SJSA1 (cell line): ENCODE measurements at regions not wholly inside any gene's neighbourhood (a gene's known extent, or its start where the extent isn't known, plus 50 kb on each side); places are given as distances from the start of the nearest gene placed in this dataset.
"Not testable (repeated sequence)": the region's sequence is repeated elsewhere in the genome, so short reads cannot be mapped to it uniquely, and the experiment has no call there.

ENCODE experiments used
- DNase-seq, 2 experiments: peaks; one replicate each; pipeline ENCODE4 v3.0.0-alpha.2; 2015 to 2020; ENCODE audit warnings: low spot score in 2 of 2, low read depth in 1 of 2
- H3K27ac ChIP-seq: fragments of 250-450 bp; sonication (Bioruptor Pico); 2 replicates; pipeline ENCODE4 v1.5.1; 2020; ENCODE audit warnings: mild to moderate bottlenecking, moderate library complexity
- H3K27me3 ChIP-seq: fragments of 250-450 bp; sonication (Bioruptor Pico); replicated peaks from 2 replicates; pipeline ENCODE4 v1.5.1; 2020; ENCODE audit warnings: mild to moderate bottlenecking, moderate library complexity
- H3K36me3 ChIP-seq: fragments of 250-450 bp; sonication (Bioruptor Pico); 2 replicates; pipeline ENCODE4 v1.5.1; 2020; ENCODE audit warnings: mild to moderate bottlenecking
- H3K4me1 ChIP-seq: fragments of 250-450 bp; sonication (Bioruptor Pico); replicated peaks from 2 replicates; pipeline ENCODE4 v1.6.1; 2021; ENCODE audit warnings: mild to moderate bottlenecking
- H3K4me3 ChIP-seq: fragments of 250-450 bp; sonication (Bioruptor Pico); 2 replicates; pipeline ENCODE4 v1.5.1; 2020; ENCODE audit warnings: mild to moderate bottlenecking
- H3K9me3 ChIP-seq: fragments of 250-450 bp; sonication (Bioruptor Pico); replicated peaks from 2 replicates; pipeline ENCODE4 v1.5.1; 2020; ENCODE audit warnings: mild to moderate bottlenecking

- Histone ChIP-seq H3K36me3 (no peaks in the 10 kb centered on the region), H3K4me3 (no peak overlapping the region), H3K9me3 (no peaks in the 10 kb centered on the region), H3K27me3 (peaks cover 37% of the 10 kb centered on the region), H3K4me1 (no peaks in the 10 kb centered on the region), H3K27ac (no peak overlapping the region)
- peak in 1 of 2 experiments; percentile 34 for DNase-seq
Measured at GRCh38 chr22:22371031-22371541, 126.5 kb downstream of the VPREB1 start.

- no peak overlapping the region for H3K27ac ChIP-seq
- peak in 1 of 2 experiments; percentile 11 for DNase-seq
- no peaks in the 10 kb centered on the region for H3K4me1 ChIP-seq
- no peaks in the 10 kb centered on the region for H3K36me3 ChIP-seq
- H3K27me3 ChIP-seq = peaks cover 33% of the 10 kb centered on the region
- no peaks in the 10 kb centered on the region for H3K9me3 ChIP-seq
- no peak overlapping the region for H3K4me3 ChIP-seq
Measured at GRCh38 chr22:22372086-22372485, 127.5 kb downstream of the VPREB1 start.

DNA sequence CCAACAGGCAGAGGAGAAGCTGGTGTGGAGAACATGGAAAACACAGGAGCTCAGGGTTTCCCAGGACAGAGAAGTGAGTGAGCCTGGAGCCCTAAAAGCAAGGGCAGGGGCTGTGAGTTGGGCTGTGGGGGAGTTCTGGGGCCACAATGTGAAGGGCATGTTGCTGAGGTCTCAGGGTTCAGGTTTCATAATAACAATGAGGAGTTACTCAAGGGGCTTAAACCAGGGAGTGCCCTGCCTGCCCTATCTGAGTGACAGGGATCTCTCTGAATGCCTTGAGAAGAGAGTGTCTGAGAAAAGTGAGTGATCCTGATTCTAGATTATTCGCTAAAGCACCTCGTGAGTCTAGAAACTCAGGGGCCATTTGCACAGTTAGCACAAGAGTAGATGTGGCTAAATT lies 129.6 kb downstream of the VPREB1 start:
- Histone ChIP-seq H3K36me3 (no peaks in the 10 kb centered on the region), H3K27me3 (peaks cover 15% of the 10 kb centered on the region), H3K9me3 (no peaks in the 10 kb centered on the region), H3K27ac (no peak overlapping the region), H3K4me1 (no peaks in the 10 kb centered on the region), H3K4me3 (no peak overlapping the region)
- DNase-seq = no peak

DNA sequence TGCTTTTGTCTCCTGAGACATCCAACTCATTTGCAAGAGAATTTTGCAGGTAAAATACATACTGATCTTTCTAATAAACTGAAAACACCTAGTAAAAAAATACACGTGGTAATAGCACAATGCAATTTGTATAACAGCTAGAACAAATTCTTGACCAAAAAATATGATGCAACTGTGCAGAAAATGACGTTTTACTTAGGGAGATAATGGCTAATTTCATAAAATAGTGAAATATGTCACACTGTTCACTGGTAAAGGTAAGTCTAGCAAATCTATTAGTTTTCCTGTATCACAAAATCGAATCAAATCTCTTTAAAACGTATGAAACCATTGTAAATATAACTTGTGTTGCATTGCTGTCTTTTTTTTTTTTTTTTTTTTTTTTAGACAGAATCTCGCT lies 130.0 kb downstream of the VPREB1 start:
- H3K4me1 ChIP-seq = no peaks in the 10 kb centered on the region
- no peaks in the 10 kb centered on the region for H3K36me3 ChIP-seq
- H3K27ac ChIP-seq = no peak overlapping the region
- H3K27me3 ChIP-seq = peaks cover 15% of the 10 kb centered on the region
- no peaks in the 10 kb centered on the region for H3K9me3 ChIP-seq
- DNase-seq = no peak
- H3K4me3 ChIP-seq = no peak overlapping the region

- Histone ChIP-seq H3K4me1 (no peaks in the 10 kb centered on the region), H3K27ac (no peak overlapping the region), H3K36me3 (no peaks in the 10 kb centered on the region), H3K4me3 (no peak overlapping the region), H3K9me3 (no peaks in the 10 kb centered on the region), H3K27me3 (peaks cover 17% of the 10 kb centered on the region)
- DNase-seq = no peak
Measured at GRCh38 chr22:22375576-22376351, 131.2 kb downstream of the VPREB1 start.

DNA sequence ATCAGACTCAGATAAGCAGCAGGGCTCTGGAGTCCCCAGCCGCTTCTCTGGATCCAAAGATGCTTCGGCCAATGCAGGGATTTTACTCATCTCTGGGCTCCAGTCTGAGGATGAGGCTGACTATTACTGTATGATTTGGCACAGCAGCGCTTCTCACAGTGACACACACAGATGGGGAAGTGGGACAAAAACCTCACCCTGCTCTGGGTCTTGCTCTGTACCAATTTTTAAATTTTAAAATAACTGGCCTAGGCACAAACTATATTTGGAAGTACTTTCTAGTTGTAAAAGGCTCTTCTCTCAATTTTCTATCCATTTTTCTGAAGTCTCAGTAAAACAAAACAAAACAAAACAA lies 131.7 kb downstream of the VPREB1 start:
- Histone ChIP-seq H3K4me1 (no peaks in the 10 kb centered on the region), H3K4me3 (no peak overlapping the region), H3K36me3 (no peaks in the 10 kb centered on the region), H3K27me3 (peaks cover 17% of the 10 kb centered on the region), H3K9me3 (no peaks in the 10 kb centered on the region), H3K27ac (no peak overlapping the region)
- peak in 1 of 2 experiments; percentile 30 for DNase-seq

DNA sequence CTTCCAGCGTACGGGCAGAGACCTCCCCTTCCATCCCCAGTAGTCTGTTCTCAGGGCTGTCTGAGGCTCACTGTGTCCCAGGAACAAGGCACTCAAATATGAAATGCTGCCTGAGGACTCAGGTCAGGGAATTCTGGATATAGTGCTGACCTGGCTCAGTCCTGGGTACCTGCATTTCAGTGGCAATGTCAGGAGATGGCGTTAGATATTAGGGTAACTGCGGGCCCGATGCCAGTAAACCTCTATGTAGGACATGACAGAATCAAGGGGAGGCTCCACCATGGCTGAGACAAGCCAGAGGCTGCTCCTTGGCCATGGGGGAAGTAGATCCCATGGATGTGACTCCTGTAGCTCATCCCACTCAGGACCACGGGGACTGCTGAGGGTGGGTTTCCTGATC lies 131.7 kb downstream of the ZNF280B start:
- H3K4me1 ChIP-seq, H3K4me3 ChIP-seq, H3K36me3 ChIP-seq, H3K9me3 ChIP-seq, H3K27ac ChIP-seq: not testable (repeated sequence)
- peak in 1 of 2 experiments; percentile 12 for DNase-seq
- peaks cover 15% of the 10 kb centered on the region for H3K27me3 ChIP-seq

- Histone ChIP-seq H3K4me1 (no peaks in the 10 kb centered on the region), H3K27ac (no peak overlapping the region), H3K27me3 (peaks cover 17% of the 10 kb centered on the region), H3K36me3 (no peaks in the 10 kb centered on the region), H3K9me3 (no peaks in the 10 kb centered on the region), H3K4me3 (no peak overlapping the region)
- peak in 1 of 2 experiments; percentile 6 for DNase-seq
Measured at GRCh38 chr22:22377335-22377734, 131.2 kb downstream of the ZNF280B start.

DNA sequence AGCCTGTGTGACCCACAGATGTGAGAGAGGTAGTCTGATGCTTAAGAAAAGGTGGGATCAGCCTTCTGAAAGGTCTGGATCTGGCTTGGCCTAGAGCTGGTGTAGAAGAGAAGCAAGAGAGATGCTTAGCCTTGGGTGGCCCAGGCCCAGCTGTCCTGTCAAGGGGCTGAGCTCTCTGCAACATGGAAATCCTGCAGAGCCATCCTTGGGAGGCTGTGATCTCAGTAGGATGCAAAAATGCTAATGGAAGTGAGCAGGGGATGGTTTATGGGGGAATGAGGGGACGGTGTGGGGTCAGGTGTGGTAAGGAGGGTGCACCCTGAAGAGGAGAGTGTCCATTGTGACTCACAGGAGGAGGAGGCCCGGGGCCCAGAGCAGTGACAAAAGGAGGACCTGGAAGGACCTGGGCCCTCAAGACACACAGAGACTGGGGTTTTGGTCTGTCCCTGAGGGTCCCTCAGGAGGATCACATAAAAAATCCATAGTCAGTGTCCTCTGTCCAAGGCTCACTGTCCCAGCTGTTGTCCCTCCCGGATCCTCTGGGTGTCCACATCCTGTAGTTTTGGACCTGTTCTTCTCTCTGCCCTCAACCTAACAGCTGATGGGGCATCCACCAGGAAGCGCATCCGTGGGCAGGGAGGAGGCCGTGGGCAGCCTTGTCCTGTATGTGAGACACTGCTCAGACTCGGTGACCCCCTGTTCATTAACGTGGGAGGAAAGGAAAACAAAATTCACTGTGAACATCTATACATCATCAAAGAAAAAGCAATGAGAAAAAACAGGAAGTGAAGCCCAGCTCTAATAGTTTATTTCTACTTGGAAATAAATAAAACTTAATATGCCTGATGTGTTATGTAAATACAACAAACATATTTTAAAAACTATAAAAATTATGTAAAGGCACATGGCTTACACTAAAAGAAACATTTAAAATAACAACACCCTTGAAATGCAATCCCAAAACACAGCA lies 129.8 kb downstream of the ZNF280B start:
- H3K27ac ChIP-seq = no peak overlapping the region
- peaks cover 24% of the 10 kb centered on the region for H3K27me3 ChIP-seq
- no peak overlapping the region for H3K4me3 ChIP-seq
- no peaks in the 10 kb centered on the region for H3K36me3 ChIP-seq
- no peaks in the 10 kb centered on the region for H3K9me3 ChIP-seq
- no peaks in the 10 kb centered on the region for H3K4me1 ChIP-seq
- peak in 1 of 2 experiments; percentile 21 for DNase-seq

DNA sequence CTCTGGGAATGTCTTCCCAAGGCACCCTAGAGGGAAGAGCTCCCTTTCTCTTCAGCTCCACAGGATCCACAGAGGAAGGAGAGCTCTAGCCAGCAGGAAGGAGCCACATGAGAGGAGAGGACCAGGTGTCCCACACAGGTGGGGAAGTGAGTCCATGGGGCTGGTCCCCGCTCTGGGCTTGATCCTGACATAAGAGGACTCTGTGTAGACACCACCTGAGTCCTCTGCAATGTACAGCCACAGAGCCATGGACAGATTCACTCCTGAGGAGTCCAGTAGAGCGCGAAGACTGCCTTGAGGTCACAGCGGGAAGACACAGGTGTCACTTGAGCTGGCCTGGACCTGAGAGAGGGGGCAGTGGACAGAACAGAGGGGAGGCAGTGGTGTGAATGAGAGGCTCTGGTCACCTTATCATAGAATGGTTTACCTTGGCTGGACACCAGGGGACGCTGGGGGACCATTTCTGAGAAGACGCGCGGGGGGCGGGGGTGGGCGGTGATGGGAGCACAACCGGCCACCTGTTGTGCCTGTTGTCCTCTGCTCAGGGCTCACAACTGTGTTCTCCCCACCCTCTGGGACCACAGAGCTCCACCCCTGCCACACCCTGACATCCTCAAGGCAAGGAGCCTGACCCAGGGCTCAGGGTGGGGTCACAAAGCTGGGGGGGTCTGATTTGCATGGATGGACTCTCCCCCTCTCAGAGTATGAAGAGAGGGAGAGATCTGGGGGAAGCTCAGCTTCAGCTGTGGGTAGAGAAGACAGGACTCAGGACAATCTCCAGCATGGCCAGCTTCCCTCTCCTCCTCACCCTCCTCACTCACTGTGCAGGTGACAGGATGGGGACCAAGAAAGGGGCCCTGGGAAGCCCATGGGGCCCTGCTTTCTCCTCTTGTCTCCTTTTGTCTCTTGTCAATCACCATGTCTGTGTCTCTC lies 128.2 kb downstream of the ZNF280B start:
- Histone ChIP-seq H3K27me3 (peaks cover 22% of the 10 kb centered on the region), H3K9me3 (no peaks in the 10 kb centered on the region), H3K27ac (no peak overlapping the region), H3K4me1 (no peaks in the 10 kb centered on the region), H3K4me3 (no peak overlapping the region), H3K36me3 (no peaks in the 10 kb centered on the region)
- peak in 1 of 2 experiments; percentile 32 for DNase-seq

DNA sequence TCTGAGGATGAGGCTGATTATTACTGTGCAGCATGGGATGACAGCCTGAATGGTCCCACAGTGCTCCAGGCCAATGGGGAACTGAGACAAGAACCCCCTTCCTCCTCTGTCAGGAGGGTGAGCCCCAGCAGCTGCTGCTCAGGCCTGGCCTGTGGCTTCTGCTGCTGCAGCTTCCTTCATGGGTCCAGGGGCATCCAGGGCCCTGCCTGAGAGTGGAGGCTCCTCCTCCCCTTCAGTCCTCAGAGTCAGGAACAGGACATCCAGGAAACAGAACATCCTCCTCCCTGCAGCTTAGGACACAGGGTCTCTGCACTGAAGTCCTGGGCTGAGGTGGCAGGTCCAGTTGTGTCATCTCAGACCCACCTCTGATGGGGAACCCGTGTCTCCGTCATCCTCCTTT lies 127.2 kb downstream of the ZNF280B start:
- not testable (repeated sequence) for H3K9me3 ChIP-seq, H3K36me3 ChIP-seq, H3K4me3 ChIP-seq, H3K27ac ChIP-seq, H3K4me1 ChIP-seq
- DNase-seq = peak in 1 of 2 experiments; percentile 23
- peaks cover 24% of the 10 kb centered on the region for H3K27me3 ChIP-seq

GRCh38 chr22:22384267-22384666 lies 124.3 kb downstream of the ZNF280B start:
- Histone ChIP-seq H3K4me1 (no peaks in the 10 kb centered on the region), H3K27ac (no peak overlapping the region), H3K4me3 (no peak overlapping the region), H3K27me3 (peaks cover 24% of the 10 kb centered on the region), H3K36me3 (no peaks in the 10 kb centered on the region), H3K9me3 (no peaks in the 10 kb centered on the region)
- no peak for DNase-seq

GRCh38 chr22:22384668-22385244 lies 123.8 kb downstream of the ZNF280B start:
- no peak overlapping the region for H3K27ac ChIP-seq

More at GRCh38 chr22:22384668-22385244, 123.8 kb downstream of the ZNF280B start:
- DNase-seq = no peak
- Histone ChIP-seq H3K27me3 (peaks cover 22% of the 10 kb centered on the region), H3K9me3 (no peaks in the 10 kb centered on the region), H3K36me3 (no peaks in the 10 kb centered on the region), H3K4me3 (no peak overlapping the region), H3K4me1 (no peaks in the 10 kb centered on the region)
